ENCODE measurements at regions not wholly inside any gene's neighbourhood (a gene's known extent, or its start where the extent isn't known, plus 50 kb on each side); places are given as distances from the start of the nearest gene placed in this dataset.
"Not testable (repeated sequence)": the region's sequence is repeated elsewhere in the genome, so short reads cannot be mapped to it uniquely, and the experiment has no call there.

- H3K27ac ChIP-seq (ENCODE audit: low read depth, low read length); H3K27me3 ChIP-seq (ENCODE audit: control insufficient read depth, insufficient read depth, low read length); H3K9me3 ChIP-seq (ENCODE audit: control insufficient read depth, insufficient read depth, low read length): not testable (repeated sequence)
Observed at GRCh38 chr12:131631889-131632651, 78.8 kb upstream of the SFSWAP start.

GRCh38 chr12:131632652-131633023 is 78.3 kb upstream of the SFSWAP start:
- H3K27ac ChIP-seq (ENCODE audit: low read depth, low read length); H3K9me3 ChIP-seq (ENCODE audit: control insufficient read depth, insufficient read depth, low read length); H3K4me1 ChIP-seq (ENCODE audit: control insufficient read depth, insufficient read depth, low read length); H3K9ac ChIP-seq (ENCODE audit: low read depth, low read length); H3K27me3 ChIP-seq (ENCODE audit: control insufficient read depth, insufficient read depth, low read length); H3K4me3 ChIP-seq (ENCODE audit: low read depth, low read length); H3K36me3 ChIP-seq (ENCODE audit: control insufficient read depth, insufficient read depth, low read length): not testable (repeated sequence)

More at GRCh38 chr12:131631889-131632651, 78.8 kb upstream of the SFSWAP start:
- H3K4me3 ChIP-seq (ENCODE audit: low read depth, low read length); H3K4me1 ChIP-seq (ENCODE audit: control insufficient read depth, insufficient read depth, low read length); H3K9ac ChIP-seq (ENCODE audit: low read depth, low read length); H3K36me3 ChIP-seq (ENCODE audit: control insufficient read depth, insufficient read depth, low read length): not testable (repeated sequence)

- not testable (repeated sequence) for H3K27me3 ChIP-seq (ENCODE audit: control insufficient read depth, insufficient read depth, low read length); H3K27ac ChIP-seq (ENCODE audit: low read depth, low read length); H3K36me3 ChIP-seq (ENCODE audit: control insufficient read depth, insufficient read depth, low read length); H3K9me3 ChIP-seq (ENCODE audit: control insufficient read depth, insufficient read depth, low read length); H3K4me3 ChIP-seq (ENCODE audit: low read depth, low read length); H3K4me1 ChIP-seq (ENCODE audit: control insufficient read depth, insufficient read depth, low read length); H3K9ac ChIP-seq (ENCODE audit: low read depth, low read length)
Observed at GRCh38 chr12:131633610-131634009, 77.3 kb upstream of the SFSWAP start.

- Histone ChIP-seq H3K9me3 (ENCODE audit: control insufficient read depth, insufficient read depth, low read length) (no peaks in the 10 kb centered on the region), H3K4me1 (ENCODE audit: control insufficient read depth, insufficient read depth, low read length) (peaks cover 4% of the 10 kb centered on the region; the same call in 1 of the 2 replicates), H3K36me3 (ENCODE audit: control insufficient read depth, insufficient read depth, low read length) (no peaks in the 10 kb centered on the region), H3K4me3 (ENCODE audit: low read depth, low read length) (no peak overlapping the region), H3K27me3 (ENCODE audit: control insufficient read depth, insufficient read depth, low read length) (no peaks in the 10 kb centered on the region), H3K27ac (ENCODE audit: low read depth, low read length) (no peak overlapping the region), H3K9ac (ENCODE audit: low read depth, low read length) (no peak overlapping the region)
Observed at GRCh38 chr12:131634037-131634436, 76.9 kb upstream of the SFSWAP start.

GRCh38 chr12:131635012-131635411 is 75.9 kb upstream of the SFSWAP start:
- not testable (repeated sequence) for H3K4me1 ChIP-seq (ENCODE audit: control insufficient read depth, insufficient read depth, low read length); H3K9ac ChIP-seq (ENCODE audit: low read depth, low read length); H3K27ac ChIP-seq (ENCODE audit: low read depth, low read length); H3K9me3 ChIP-seq (ENCODE audit: control insufficient read depth, insufficient read depth, low read length); H3K4me3 ChIP-seq (ENCODE audit: low read depth, low read length); H3K27me3 ChIP-seq (ENCODE audit: control insufficient read depth, insufficient read depth, low read length); H3K36me3 ChIP-seq (ENCODE audit: control insufficient read depth, insufficient read depth, low read length)

- H3K4me1 ChIP-seq (ENCODE audit: control insufficient read depth, insufficient read depth, low read length) = peaks cover 4% of the 10 kb centered on the region; the same call in 1 of the 2 replicates
- no peaks in the 10 kb centered on the region for H3K9me3 ChIP-seq (ENCODE audit: control insufficient read depth, insufficient read depth, low read length)
- no peak overlapping the region for H3K27ac ChIP-seq (ENCODE audit: low read depth, low read length)
- no peaks in the 10 kb centered on the region for H3K36me3 ChIP-seq (ENCODE audit: control insufficient read depth, insufficient read depth, low read length)
- no peak overlapping the region for H3K9ac ChIP-seq (ENCODE audit: low read depth, low read length)
- H3K27me3 ChIP-seq (ENCODE audit: control insufficient read depth, insufficient read depth, low read length) = no peaks in the 10 kb centered on the region
- no peak overlapping the region for H3K4me3 ChIP-seq (ENCODE audit: low read depth, low read length)
Observed at GRCh38 chr12:131635491-131636122, 75.3 kb upstream of the SFSWAP start.

- Histone ChIP-seq H3K9ac (ENCODE audit: low read depth, low read length) (no peak overlapping the region), H3K27me3 (ENCODE audit: control insufficient read depth, insufficient read depth, low read length) (no peaks in the 10 kb centered on the region), H3K27ac (ENCODE audit: low read depth, low read length) (no peak overlapping the region), H3K4me1 (ENCODE audit: control insufficient read depth, insufficient read depth, low read length) (peaks cover 4% of the 10 kb centered on the region; the same call in 1 of the 2 replicates), H3K36me3 (ENCODE audit: control insufficient read depth, insufficient read depth, low read length) (no peaks in the 10 kb centered on the region), H3K4me3 (ENCODE audit: low read depth, low read length) (no peak overlapping the region), H3K9me3 (ENCODE audit: control insufficient read depth, insufficient read depth, low read length) (no peaks in the 10 kb centered on the region)
Observed at GRCh38 chr12:131636266-131636665, 74.6 kb upstream of the SFSWAP start.

- Histone ChIP-seq H3K36me3 (ENCODE audit: control insufficient read depth, insufficient read depth, low read length) (no peaks in the 10 kb centered on the region), H3K9me3 (ENCODE audit: control insufficient read depth, insufficient read depth, low read length) (no peaks in the 10 kb centered on the region), H3K27me3 (ENCODE audit: control insufficient read depth, insufficient read depth, low read length) (no peaks in the 10 kb centered on the region), H3K27ac (ENCODE audit: low read depth, low read length) (no peak overlapping the region), H3K4me1 (ENCODE audit: control insufficient read depth, insufficient read depth, low read length) (peaks cover 4% of the 10 kb centered on the region; the same call in 1 of the 2 replicates), H3K4me3 (ENCODE audit: low read depth, low read length) (no peak overlapping the region), H3K9ac (ENCODE audit: low read depth, low read length) (no peak overlapping the region)
Observed at GRCh38 chr12:131636940-131637750, 73.7 kb upstream of the SFSWAP start.

GRCh38 chr12:131637986-131638385 is 72.9 kb upstream of the SFSWAP start:
- no peaks in the 10 kb centered on the region for H3K4me1 ChIP-seq (ENCODE audit: control insufficient read depth, insufficient read depth, low read length)
- no peaks in the 10 kb centered on the region for H3K36me3 ChIP-seq (ENCODE audit: control insufficient read depth, insufficient read depth, low read length)
- H3K27me3 ChIP-seq (ENCODE audit: control insufficient read depth, insufficient read depth, low read length) = no peaks in the 10 kb centered on the region
- no peaks in the 10 kb centered on the region for H3K9me3 ChIP-seq (ENCODE audit: control insufficient read depth, insufficient read depth, low read length)
- H3K9ac ChIP-seq (ENCODE audit: low read depth, low read length) = no peak overlapping the region
- no peak overlapping the region for H3K4me3 ChIP-seq (ENCODE audit: low read depth, low read length)
- no peak overlapping the region for H3K27ac ChIP-seq (ENCODE audit: low read depth, low read length)

GRCh38 chr12:131639270-131639940 is 71.5 kb upstream of the SFSWAP start:
- Histone ChIP-seq H3K36me3 (ENCODE audit: control insufficient read depth, insufficient read depth, low read length) (no peaks in the 10 kb centered on the region), H3K4me1 (ENCODE audit: control insufficient read depth, insufficient read depth, low read length) (peaks cover 10% of the 10 kb centered on the region), H3K27me3 (ENCODE audit: control insufficient read depth, insufficient read depth, low read length) (no peaks in the 10 kb centered on the region), H3K9me3 (ENCODE audit: control insufficient read depth, insufficient read depth, low read length) (no peaks in the 10 kb centered on the region), H3K4me3 (ENCODE audit: low read depth, low read length) (no peak overlapping the region), H3K27ac (ENCODE audit: low read depth, low read length) (no peak overlapping the region), H3K9ac (ENCODE audit: low read depth, low read length) (no peak overlapping the region)

Data from HUES48 (cell line).